ENCODE measurements at regions not wholly inside any gene's neighbourhood (a gene's known extent, or its start where the extent isn't known, plus 50 kb on each side); places are given as distances from the start of the nearest gene placed in this dataset.

GRCh38 chr6:115817161-115817560 is 243.5 kb downstream of the FRK start:
- no peaks in the 10 kb centered on the region for H3K27me3 ChIP-seq (ENCODE audit: control insufficient read depth in 2 of 2, insufficient read depth in 2 of 2, low read length in 2 of 2)
- Mint-ChIP-seq H3K27me3 (peaks cover 0 to 4% (median 0%) of the 10 kb centered on the region in 5 donors), H3K4me1 (no peaks in the 10 kb centered on the region), H3K4me3 (no peak overlapping the region), H3K9me3 (peaks cover 3 to 19% (median 6%) of the 10 kb centered on the region in 11 donors), H3K27ac (no peak overlapping the region), H3K36me3 (no peaks in the 10 kb centered on the region)
- DNase-seq, result no peak
- H3K9me3 ChIP-seq (ENCODE audit: control insufficient read depth in 2 of 3, low read length in 3 of 3), result no peaks in the 10 kb centered on the region
- H3K4me1 ChIP-seq (ENCODE audit: control insufficient read depth in 2 of 2, insufficient read depth in 2 of 2, low read length in 2 of 2), result no peaks in the 10 kb centered on the region
- H3K27ac ChIP-seq (ENCODE audit: low read depth, low read length), result no peak overlapping the region
- no peaks in the 10 kb centered on the region for H3K36me3 ChIP-seq (ENCODE audit: control insufficient read depth in 2 of 3, insufficient read depth in 3 of 3, low read length in 3 of 3)
- intact Hi-C loops (cut with micrococcal nuclease), result no loop called here
- POLR2A ChIA-PET, result no interaction called here
- H3K4me3 ChIP-seq (ENCODE audit: low read length), result no peak overlapping the region
- no peak for ATAC-seq
- CTCF ChIA-PET, result no interaction called here

GRCh38 chr6:115814907-115815306 is 245.8 kb downstream of the FRK start:
- Mint-ChIP-seq H3K9me3 (peaks cover 2 to 16% (median 6%) of the 10 kb centered on the region in 11 donors), H3K27me3 (no peaks in the 10 kb centered on the region)
- POLR2A ChIA-PET, result no interaction called here

GRCh38 chr6:115811541-115811940 is 249.2 kb downstream of the FRK start:
- DNase-seq, result no peak
- Histone ChIP-seq H3K36me3 (ENCODE audit: control insufficient read depth in 2 of 3, insufficient read depth in 3 of 3, low read length in 3 of 3) (no peaks in the 10 kb centered on the region), H3K4me3 (ENCODE audit: low read length) (no peak overlapping the region), H3K4me1 (ENCODE audit: control insufficient read depth in 2 of 2, insufficient read depth in 2 of 2, low read length in 2 of 2) (no peaks in the 10 kb centered on the region), H3K27ac (ENCODE audit: low read depth, low read length) (no peak overlapping the region), H3K27me3 (ENCODE audit: control insufficient read depth in 2 of 2, insufficient read depth in 2 of 2, low read length in 2 of 2) (no peaks in the 10 kb centered on the region), H3K9me3 (ENCODE audit: control insufficient read depth in 2 of 3, low read length in 3 of 3) (no peaks in the 10 kb centered on the region)
- no peaks in the 10 kb centered on the region for H3K4me1 Mint-ChIP-seq
- H3K27ac Mint-ChIP-seq, result no peak overlapping the region
- peaks cover 0 to 5% (median 0%) of the 10 kb centered on the region in 11 donors for H3K9me3 Mint-ChIP-seq
- POLR2A ChIA-PET, result no interaction called here
- ATAC-seq, result no peak
- no peaks in the 10 kb centered on the region for H3K27me3 Mint-ChIP-seq
- intact Hi-C loops (cut with micrococcal nuclease), result no loop called here
- CTCF ChIA-PET, result no interaction called here
- no peaks in the 10 kb centered on the region for H3K36me3 Mint-ChIP-seq
- H3K4me3 Mint-ChIP-seq, result no peak overlapping the region

More at GRCh38 chr6:115814907-115815306, 245.8 kb downstream of the FRK start:
- Histone ChIP-seq H3K4me1 (ENCODE audit: control insufficient read depth in 2 of 2, insufficient read depth in 2 of 2, low read length in 2 of 2) (no peaks in the 10 kb centered on the region), H3K9me3 (ENCODE audit: control insufficient read depth in 2 of 3, low read length in 3 of 3) (no peaks in the 10 kb centered on the region), H3K4me3 (ENCODE audit: low read length) (no peak overlapping the region), H3K27me3 (ENCODE audit: control insufficient read depth in 2 of 2, insufficient read depth in 2 of 2, low read length in 2 of 2) (no peaks in the 10 kb centered on the region), H3K36me3 (ENCODE audit: control insufficient read depth in 2 of 3, insufficient read depth in 3 of 3, low read length in 3 of 3) (no peaks in the 10 kb centered on the region), H3K27ac (ENCODE audit: low read depth, low read length) (no peak overlapping the region)
- no peak for DNase-seq
- Mint-ChIP-seq H3K4me3 (no peak overlapping the region), H3K27ac (no peak overlapping the region), H3K4me1 (no peaks in the 10 kb centered on the region), H3K36me3 (no peaks in the 10 kb centered on the region)
- intact Hi-C loops (cut with micrococcal nuclease), result no loop called here
- CTCF ChIA-PET, result no interaction called here
- ATAC-seq, result no peak

- H3K27me3 Mint-ChIP-seq, result no peaks in the 10 kb centered on the region
- ChIA-PET CTCF (no interaction called here), POLR2A (no interaction called here)
- intact Hi-C loops (cut with micrococcal nuclease), result no loop called here
- H3K27me3 ChIP-seq (ENCODE audit: control insufficient read depth in 2 of 2, insufficient read depth in 2 of 2, low read length in 2 of 2), result no peaks in the 10 kb centered on the region
- H3K27ac ChIP-seq (ENCODE audit: low read depth, low read length), result no peak overlapping the region
- peaks cover 0 to 4% (median 0%) of the 10 kb centered on the region in 11 donors for H3K9me3 Mint-ChIP-seq
- ATAC-seq (no peak), DNase-seq (no peak)
- no peak overlapping the region for H3K27ac Mint-ChIP-seq
- no peaks in the 10 kb centered on the region for H3K36me3 Mint-ChIP-seq
- H3K4me3 ChIP-seq (ENCODE audit: low read length), result no peak overlapping the region
- no peaks in the 10 kb centered on the region for H3K9me3 ChIP-seq (ENCODE audit: control insufficient read depth in 2 of 3, low read length in 3 of 3)
- no peaks in the 10 kb centered on the region for H3K4me1 ChIP-seq (ENCODE audit: control insufficient read depth in 2 of 2, insufficient read depth in 2 of 2, low read length in 2 of 2)
- H3K36me3 ChIP-seq (ENCODE audit: control insufficient read depth in 2 of 3, insufficient read depth in 3 of 3, low read length in 3 of 3), result no peaks in the 10 kb centered on the region
- no peak overlapping the region for H3K4me3 Mint-ChIP-seq
- no peaks in the 10 kb centered on the region for H3K4me1 Mint-ChIP-seq
Observed at GRCh38 chr6:115798229-115798628, 262.5 kb downstream of the FRK start.

- H3K27ac ChIP-seq (ENCODE audit: low read depth, low read length), result no peak overlapping the region
- H3K9me3 ChIP-seq (ENCODE audit: control insufficient read depth in 2 of 3, low read length in 3 of 3), result no peaks in the 10 kb centered on the region
- no peaks in the 10 kb centered on the region for H3K27me3 ChIP-seq (ENCODE audit: control insufficient read depth in 2 of 2, insufficient read depth in 2 of 2, low read length in 2 of 2)
- Mint-ChIP-seq H3K4me1 (no peaks in the 10 kb centered on the region), H3K9me3 (peaks cover 0 to 4% (median 0%) of the 10 kb centered on the region in 11 donors), H3K36me3 (no peaks in the 10 kb centered on the region), H3K27me3 (no peaks in the 10 kb centered on the region), H3K4me3 (no peak overlapping the region), H3K27ac (no peak overlapping the region)
- DNase-seq (no peak), ATAC-seq (no peak)
- H3K4me1 ChIP-seq (ENCODE audit: control insufficient read depth in 2 of 2, insufficient read depth in 2 of 2, low read length in 2 of 2), result no peaks in the 10 kb centered on the region
- H3K4me3 ChIP-seq (ENCODE audit: low read length), result no peak overlapping the region
- CTCF ChIA-PET, result no interaction called here
- H3K36me3 ChIP-seq (ENCODE audit: control insufficient read depth in 2 of 3, insufficient read depth in 3 of 3, low read length in 3 of 3), result no peaks in the 10 kb centered on the region
- intact Hi-C loops (cut with micrococcal nuclease), result no loop called here
- POLR2A ChIA-PET, result no interaction called here
Observed at GRCh38 chr6:115796829-115797228, 263.9 kb downstream of the FRK start.

GRCh38 chr6:115796061-115796460 is 264.6 kb downstream of the FRK start:
- Histone ChIP-seq H3K27me3 (ENCODE audit: control insufficient read depth in 2 of 2, insufficient read depth in 2 of 2, low read length in 2 of 2) (no peaks in the 10 kb centered on the region), H3K27ac (ENCODE audit: low read depth, low read length) (no peak overlapping the region), H3K36me3 (ENCODE audit: control insufficient read depth in 2 of 3, insufficient read depth in 3 of 3, low read length in 3 of 3) (no peaks in the 10 kb centered on the region), H3K4me3 (ENCODE audit: low read length) (no peak overlapping the region), H3K9me3 (ENCODE audit: control insufficient read depth in 2 of 3, low read length in 3 of 3) (no peaks in the 10 kb centered on the region), H3K4me1 (ENCODE audit: control insufficient read depth in 2 of 2, insufficient read depth in 2 of 2, low read length in 2 of 2) (no peaks in the 10 kb centered on the region)
- intact Hi-C loops (cut with micrococcal nuclease), result no loop called here
- ATAC-seq, result no peak
- CTCF ChIA-PET, result no interaction called here
- Mint-ChIP-seq H3K9me3 (peaks cover 0 to 4% (median 0%) of the 10 kb centered on the region in 11 donors), H3K4me1 (no peaks in the 10 kb centered on the region), H3K36me3 (no peaks in the 10 kb centered on the region), H3K27me3 (no peaks in the 10 kb centered on the region), H3K27ac (no peak overlapping the region), H3K4me3 (no peak overlapping the region)
- POLR2A ChIA-PET, result no interaction called here
- DNase-seq, result no peak

- Histone ChIP-seq H3K4me3 (ENCODE audit: low read length) (no peak overlapping the region), H3K9me3 (ENCODE audit: control insufficient read depth in 2 of 3, low read length in 3 of 3) (no peaks in the 10 kb centered on the region), H3K27ac (ENCODE audit: low read depth, low read length) (no peak overlapping the region), H3K36me3 (ENCODE audit: control insufficient read depth in 2 of 3, insufficient read depth in 3 of 3, low read length in 3 of 3) (no peaks in the 10 kb centered on the region), H3K27me3 (ENCODE audit: control insufficient read depth in 2 of 2, insufficient read depth in 2 of 2, low read length in 2 of 2) (no peaks in the 10 kb centered on the region), H3K4me1 (ENCODE audit: control insufficient read depth in 2 of 2, insufficient read depth in 2 of 2, low read length in 2 of 2) (no peaks in the 10 kb centered on the region)
- intact Hi-C loops (cut with micrococcal nuclease), result no loop called here
- ChIA-PET POLR2A (no interaction called here), CTCF (no interaction called here)
- no peak overlapping the region for H3K27ac Mint-ChIP-seq
- H3K9me3 Mint-ChIP-seq, result peaks cover 0 to 7% (median 1%) of the 10 kb centered on the region in 11 donors
- H3K27me3 Mint-ChIP-seq, result no peaks in the 10 kb centered on the region
- no peak overlapping the region for H3K4me3 Mint-ChIP-seq
- ATAC-seq (no peak), DNase-seq (no peak)
- no peaks in the 10 kb centered on the region for H3K36me3 Mint-ChIP-seq
- H3K4me1 Mint-ChIP-seq, result no peaks in the 10 kb centered on the region
Observed at GRCh38 chr6:115783402-115784061, 277.2 kb downstream of the FRK start.

All from naive thymus-derived CD4-positive, alpha-beta T cell (primary cell).